LNCaP clone FGC (cell line): ENCODE measurements at regions not wholly inside any gene's neighbourhood (a gene's known extent, or its start where the extent isn't known, plus 50 kb on each side); places are given as distances from the start of the nearest gene placed in this dataset.

ENCODE experiments used
- DNase-seq: peaks from one replicate; pipeline ENCODE4 v3.0.0-alpha.2; 2011; ENCODE audit warnings: low read depth
- H3K4me3 ChIP-seq: 2 replicates; pipeline ENCODE4 v1.5.1; 2011; ENCODE audit warnings: mild to moderate bottlenecking, low read depth, low read length, control low read depth
- TF ChIP-seq, protein P1 (sequence below): IDR thresholded peaks from 2 replicates; pipeline ENCODE4 v1.5.1; 2012; ENCODE audit warnings: mild to moderate bottlenecking; ENCODE audit not compliant: control insufficient read depth, insufficient read depth; ENCODE audit errors: extremely low read depth

GRCh38 chr9:7368410-7369292 lies 430.9 kb downstream of the DMAC1 start:
- TF ChIP-seq, protein P1, sequence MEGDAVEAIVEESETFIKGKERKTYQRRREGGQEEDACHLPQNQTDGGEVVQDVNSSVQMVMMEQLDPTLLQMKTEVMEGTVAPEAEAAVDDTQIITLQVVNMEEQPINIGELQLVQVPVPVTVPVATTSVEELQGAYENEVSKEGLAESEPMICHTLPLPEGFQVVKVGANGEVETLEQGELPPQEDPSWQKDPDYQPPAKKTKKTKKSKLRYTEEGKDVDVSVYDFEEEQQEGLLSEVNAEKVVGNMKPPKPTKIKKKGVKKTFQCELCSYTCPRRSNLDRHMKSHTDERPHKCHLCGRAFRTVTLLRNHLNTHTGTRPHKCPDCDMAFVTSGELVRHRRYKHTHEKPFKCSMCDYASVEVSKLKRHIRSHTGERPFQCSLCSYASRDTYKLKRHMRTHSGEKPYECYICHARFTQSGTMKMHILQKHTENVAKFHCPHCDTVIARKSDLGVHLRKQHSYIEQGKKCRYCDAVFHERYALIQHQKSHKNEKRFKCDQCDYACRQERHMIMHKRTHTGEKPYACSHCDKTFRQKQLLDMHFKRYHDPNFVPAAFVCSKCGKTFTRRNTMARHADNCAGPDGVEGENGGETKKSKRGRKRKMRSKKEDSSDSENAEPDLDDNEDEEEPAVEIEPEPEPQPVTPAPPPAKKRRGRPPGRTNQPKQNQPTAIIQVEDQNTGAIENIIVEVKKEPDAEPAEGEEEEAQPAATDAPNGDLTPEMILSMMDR = no peak
- H3K4me3 ChIP-seq = no peak overlapping the region
- DNase-seq = no peak

- DNase-seq = no peak
- TF ChIP-seq, protein P1 = no peak
- H3K4me3 ChIP-seq = no peak overlapping the region
Observed at GRCh38 chr9:7367726-7368125, 431.9 kb downstream of the DMAC1 start.

- H3K4me3 ChIP-seq = no peak overlapping the region
- TF ChIP-seq, protein P1 = no peak
- no peak for DNase-seq
Observed at GRCh38 chr9:7366121-7366520, 433.5 kb downstream of the DMAC1 start.

- no peak overlapping the region for H3K4me3 ChIP-seq
- no peak for DNase-seq
- TF ChIP-seq, protein P1 = no peak
Observed at GRCh38 chr9:7363777-7364477, 435.7 kb downstream of the DMAC1 start.

- no peak overlapping the region for H3K4me3 ChIP-seq
- TF ChIP-seq, protein P1 = peak; percentile 13; the same call in 1 of the 2 replicates
- DNase-seq = no peak
Observed at GRCh38 chr9:7360513-7360912, 439.1 kb downstream of the DMAC1 start.

- DNase-seq = no peak
- TF ChIP-seq, protein P1 = peak; percentile 27
- no peak overlapping the region for H3K4me3 ChIP-seq
Observed at GRCh38 chr9:7358876-7359275, 440.7 kb downstream of the DMAC1 start.
